Cerebellar cortex (tissue), 1 donor: ENCODE measurements at regions not wholly inside any gene's neighbourhood (a gene's known extent, or its start where the extent isn't known, plus 50 kb on each side); places are given as distances from the start of the nearest gene placed in this dataset.
A peak's percentile ranks its signal among the peaks of the same experiment; 100 is the strongest.

ENCODE experiments used
- DNase-seq: peaks from one replicate; pipeline ENCODE4 v3.0.0-alpha.2; 2015; ENCODE audit warnings: low spot score

DNA sequence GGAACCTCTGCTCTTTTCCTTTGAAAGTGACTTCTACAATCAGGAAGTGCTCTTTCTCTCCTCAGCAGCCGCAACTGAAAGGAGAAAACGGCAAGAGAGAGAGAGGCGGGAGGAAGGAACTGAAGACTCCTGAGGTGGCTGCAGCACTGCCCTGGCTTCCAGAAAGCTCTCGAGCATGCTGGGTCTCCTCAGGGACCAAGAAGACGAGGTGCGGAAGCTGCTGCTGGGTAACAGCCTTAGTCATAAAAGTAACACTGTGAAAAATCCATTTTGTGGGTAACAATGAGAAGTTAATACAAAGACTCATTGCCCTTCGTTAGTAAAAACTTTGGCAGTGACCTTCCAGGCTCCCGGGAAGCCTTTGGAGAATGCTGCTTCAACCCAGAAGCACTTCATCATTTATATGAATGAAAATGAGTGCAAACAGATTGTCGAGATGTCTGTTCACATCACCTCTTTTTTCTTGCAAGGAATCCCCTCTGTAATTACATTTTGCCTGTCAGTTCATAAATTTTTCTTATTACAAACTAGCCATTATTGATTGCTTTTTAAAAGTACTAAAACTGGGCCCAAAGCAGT lies 473.4 kb downstream of the SOX6 start:
- DNase-seq = no peak

DNA sequence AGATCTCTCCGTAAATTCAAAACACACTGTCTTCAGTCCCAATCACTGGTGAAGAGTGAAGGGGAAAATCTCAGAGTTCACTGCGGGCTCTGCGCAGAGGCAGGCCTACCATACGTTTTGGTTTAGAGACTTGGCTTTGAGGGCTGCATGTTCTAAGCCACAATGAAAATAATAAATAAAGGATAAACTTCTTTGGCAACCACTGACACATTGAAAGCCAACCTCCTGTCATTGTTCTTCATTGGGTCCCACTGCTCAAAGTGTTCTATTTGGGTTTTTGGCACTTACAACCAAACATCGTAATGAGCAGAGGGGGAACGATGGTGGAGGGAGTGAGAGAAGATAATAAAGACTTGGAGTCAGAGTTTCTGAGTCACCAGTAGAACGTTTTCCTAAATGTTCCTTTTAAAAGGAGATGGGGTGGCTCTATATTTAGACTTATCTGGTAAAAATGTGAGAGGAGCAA lies 472.9 kb downstream of the SOX6 start:
- no peak for DNase-seq

DNA sequence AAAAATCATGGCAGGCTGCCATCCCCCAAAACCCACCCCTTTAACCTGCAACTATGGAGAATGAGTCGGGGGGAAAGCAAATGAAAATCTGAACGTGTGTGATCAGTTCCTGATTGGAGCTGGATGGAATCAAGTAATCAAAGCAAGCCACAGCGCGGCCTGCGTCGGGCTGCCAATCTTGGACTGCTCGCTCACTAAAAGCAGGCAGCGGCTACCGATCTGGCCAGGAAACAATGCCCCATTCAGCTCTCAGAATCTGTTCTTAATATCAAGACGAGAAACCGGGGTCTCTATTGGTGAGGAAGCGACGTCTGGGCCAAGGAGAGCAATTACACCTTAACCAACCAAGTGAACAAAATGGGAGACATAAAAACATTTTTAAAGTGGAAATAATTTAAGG lies 472.2 kb downstream of the SOX6 start:
- no peak for DNase-seq

DNA sequence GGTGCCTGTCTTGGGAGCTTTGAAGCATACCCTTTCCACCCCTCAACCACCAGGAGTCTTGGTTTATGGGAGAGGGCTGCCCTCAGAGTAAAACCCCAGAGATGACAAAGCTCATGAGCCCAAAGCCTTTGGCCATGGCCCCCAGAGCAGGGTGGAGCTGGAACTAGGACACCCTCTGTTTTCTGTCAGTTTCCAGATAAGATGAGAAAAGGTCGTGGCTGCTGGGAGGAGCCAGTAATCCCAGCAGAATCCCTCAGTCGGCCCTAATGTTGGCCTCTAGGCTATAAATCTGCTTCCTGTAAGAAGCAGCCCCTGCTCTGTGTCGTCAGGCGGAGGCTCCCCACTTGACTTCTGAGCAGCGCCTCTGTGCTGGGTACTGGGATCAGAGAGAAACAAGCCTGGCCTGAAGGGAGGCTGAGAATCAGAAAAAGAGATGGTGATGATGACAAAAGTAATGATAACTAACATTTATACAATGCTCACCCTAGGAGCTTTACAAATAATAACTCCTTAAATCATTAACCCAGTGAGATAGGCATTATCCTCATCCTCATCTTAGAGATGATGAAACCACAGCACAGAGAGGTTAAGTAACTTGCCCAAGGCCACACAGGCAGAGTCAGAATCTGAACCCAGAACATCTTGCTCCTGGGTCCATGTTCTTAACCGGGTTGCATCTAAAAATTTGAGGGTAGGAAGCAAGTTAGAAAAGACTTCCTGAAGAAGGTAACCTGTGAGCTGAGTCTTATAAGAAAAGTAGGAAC lies 471.4 kb downstream of the SOX6 start:
- DNase-seq = no peak

DNA sequence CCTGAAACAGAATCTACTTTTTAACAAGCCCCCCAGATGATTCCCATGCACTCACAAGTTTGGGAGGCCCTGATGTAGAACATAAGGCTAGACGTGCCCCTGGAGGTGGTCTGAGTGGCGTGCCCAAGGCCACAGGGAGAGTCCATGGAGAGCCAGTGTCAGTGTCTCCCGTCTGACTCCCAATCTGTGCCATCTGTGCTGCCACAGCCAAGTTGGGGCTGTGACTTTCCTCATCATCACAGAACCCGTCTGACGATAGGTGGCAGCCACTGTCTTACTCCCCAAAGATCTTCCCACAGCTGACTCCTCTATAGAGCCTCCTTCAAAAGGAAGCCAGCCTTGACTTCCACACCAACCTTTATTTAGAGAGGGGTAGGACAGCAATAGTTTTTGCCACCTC lies 470.5 kb downstream of the SOX6 start:
- peak; percentile 1 for DNase-seq

DNA sequence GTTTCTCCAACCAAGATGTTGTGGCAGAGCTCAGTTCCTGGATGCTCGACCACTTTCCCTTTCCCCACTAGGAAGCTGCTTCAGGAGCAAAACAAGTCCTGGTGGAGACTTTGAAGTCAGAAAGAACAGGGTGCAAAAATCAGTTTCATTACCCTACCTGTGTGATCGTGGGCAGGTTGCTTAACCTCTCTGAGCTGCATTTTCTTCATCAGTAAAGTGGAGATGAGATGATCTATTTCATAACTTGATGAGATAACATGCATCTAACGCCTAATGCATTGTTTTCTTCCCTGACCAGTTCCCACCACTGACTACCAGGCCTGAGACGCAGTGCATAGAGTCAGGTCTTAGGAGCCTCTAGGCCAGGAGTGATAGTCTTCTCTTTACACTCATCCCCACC lies 470.0 kb downstream of the SOX6 start:
- DNase-seq = no peak

DNA sequence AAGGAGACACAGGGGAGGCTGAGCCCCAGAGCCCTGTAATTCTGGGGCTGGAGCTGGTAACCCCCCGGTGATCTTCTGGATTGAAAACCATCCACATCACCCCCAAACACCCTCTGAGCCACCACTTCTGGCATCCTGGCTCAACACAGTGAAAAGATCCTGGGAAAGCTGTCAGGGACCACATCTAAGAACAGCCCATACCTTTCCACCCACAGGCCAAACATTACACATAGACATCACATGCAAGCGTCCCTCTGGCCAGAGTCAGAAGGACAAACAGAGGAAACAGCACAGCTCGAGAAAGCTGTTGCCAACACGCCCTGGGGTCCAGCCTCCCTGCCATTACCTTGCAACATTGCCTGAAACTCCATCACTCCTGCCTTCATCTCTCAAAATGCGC lies 469.5 kb downstream of the SOX6 start:
- no peak for DNase-seq

DNA sequence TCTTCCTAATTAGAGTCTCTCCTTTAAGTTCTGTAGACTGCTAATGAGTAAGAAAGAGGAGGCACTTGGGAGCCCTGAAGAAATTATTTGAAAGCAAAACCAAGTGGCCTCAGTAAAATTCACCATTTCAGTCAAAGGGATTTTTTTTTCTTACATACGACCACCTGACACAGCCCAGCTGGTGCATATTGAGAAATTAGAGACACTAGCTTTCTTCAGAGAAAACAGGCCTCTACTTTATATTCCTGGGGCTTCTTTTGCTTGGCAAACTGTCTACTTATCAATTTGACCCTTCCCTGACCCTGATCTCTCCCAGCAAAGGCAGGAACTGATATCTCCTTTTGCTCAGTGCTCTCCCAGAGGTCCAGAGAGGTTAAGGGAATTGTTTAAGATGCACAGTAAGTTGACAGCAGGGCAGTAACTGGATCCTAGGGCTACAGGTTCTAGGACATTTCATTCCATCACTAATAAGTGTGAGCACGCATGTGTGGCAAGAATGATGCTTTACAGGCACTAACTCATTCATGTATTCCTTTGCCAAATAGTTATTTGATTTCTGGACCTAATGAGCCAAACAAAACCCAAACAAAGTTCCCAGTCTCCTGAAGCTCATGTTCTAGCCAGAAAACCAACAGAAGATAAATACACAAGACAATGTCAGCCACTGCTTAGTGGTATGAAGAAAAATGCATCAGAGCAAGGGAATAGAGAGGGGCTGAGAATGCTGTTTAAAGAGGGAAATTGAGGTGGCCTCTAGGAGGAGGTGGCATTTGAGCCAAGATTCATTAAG lies 467.6 kb downstream of the SOX6 start:
- no peak for DNase-seq

DNA sequence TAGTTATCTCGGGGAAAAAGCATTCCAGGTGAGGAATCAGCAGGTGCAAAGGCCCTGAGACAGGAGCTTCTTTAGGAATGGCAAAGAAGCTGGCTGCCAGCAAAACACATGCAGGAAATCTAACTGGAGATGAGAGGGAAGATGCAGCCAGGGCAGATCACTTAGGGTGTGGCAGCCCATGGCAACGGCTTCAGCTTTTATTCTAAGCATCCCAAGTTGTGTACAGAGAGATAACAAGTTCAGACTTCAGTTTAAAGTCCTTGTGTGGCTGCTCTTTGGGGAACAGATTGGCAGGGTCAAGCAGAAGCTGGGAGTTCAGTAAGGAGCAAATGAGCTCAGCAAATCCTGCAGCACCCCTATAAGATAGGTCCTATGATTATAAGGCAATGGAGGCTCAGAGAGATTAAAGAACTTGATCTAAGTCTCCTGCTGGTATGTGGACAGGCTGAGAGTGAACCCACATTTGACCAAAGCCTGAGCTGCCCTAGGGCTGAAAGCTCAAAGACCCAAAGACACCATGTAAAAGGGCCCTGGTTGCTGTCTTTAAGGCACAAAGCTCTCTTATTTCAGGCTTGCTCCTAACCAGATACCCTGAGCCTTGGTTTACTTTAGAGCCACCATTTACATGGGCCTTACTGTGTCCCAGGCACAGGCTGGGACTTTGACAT lies 466.8 kb downstream of the SOX6 start:
- DNase-seq = no peak

DNA sequence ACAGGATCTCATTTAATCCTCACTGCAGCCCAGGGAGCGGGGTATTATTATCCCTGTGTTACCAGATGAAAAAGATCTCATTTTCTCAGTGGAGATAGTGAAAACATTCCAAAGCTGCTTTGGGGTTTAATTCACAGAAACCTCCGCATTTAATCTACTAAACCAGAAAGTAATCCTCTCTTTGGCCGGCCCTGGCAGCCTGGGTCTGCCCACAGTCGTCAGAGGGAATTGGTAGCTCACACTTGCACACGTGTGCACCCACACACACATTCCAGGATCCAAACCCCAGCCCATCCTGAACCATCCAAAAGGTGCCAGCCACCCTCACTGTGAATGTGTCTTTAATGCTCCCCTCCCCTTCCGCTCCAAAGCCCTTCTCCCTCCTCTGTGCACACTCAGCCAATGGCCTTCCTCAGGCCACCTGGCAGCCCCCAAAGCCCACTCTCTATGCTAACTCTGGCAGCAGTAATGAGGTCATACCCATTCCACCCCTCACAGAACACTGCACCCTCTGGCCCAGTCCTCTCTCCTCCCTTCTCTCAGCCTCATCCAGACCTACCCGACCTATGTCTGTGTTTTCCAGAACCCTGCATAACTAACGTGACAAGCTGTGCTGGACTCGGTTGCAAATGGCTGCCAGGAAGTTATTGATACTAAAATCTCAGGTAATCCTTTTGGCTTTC lies 466.2 kb downstream of the SOX6 start:
- DNase-seq = no peak

DNA sequence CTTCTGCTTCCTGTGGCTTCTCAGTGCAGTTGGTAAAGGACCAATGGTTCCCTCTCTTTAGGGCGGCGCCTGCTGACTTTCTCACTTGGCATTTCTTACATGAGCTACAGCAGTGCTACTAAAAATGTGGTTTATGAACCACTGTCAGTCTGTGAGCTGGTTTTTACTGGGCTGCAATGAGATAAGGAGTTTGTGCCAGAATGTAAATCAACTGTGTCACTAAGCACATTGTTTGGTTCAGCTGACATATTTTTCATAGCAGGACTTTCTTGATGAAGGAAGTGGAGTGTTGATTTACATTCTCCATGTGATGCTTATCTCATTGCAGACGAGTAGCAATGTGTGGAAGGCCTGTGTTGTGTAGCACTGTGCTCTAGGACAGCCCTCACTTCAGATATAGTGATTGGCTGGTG lies 463.3 kb downstream of the SOX6 start:
- DNase-seq = no peak

DNA sequence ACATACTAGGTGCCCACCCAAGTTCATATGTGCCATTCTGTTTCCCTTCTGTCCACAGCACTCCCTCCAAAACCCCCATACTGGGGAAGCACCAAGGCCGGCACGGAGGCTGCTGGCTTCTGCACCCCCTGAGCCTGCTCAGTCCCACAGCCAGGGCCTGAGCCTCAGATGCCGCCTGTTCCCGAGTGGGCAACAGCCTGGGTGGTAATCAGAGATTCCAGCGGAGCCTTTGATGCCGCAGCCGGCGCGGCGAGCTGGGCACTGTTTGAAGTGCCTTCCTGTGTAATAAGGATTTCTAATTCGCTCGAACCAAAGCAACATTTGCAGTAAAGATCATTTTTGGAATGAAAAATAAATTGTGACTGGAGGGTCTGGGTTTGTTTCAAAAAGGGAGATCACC lies 460.3 kb downstream of the SOX6 start:
- no peak for DNase-seq

DNA sequence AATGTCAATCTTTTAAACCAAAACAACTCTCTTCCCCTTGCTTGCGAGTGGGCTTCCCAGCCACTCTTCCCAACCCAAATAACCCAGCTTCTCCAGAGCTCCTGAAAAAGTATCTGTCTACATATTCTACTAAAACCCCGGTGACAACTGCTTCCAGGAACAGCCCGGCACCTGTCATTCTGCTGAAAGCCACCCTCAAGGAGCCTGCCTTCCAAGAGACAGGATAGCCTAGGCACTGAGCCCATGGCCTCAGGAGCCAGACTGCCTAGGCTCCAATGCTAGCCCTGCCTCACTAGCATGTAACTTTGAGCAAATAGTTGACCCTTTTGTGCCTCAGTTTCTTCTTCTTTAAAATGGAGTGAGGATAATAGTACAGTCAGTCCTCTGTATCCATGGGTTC lies 459.8 kb downstream of the SOX6 start:
- DNase-seq = no peak

DNA sequence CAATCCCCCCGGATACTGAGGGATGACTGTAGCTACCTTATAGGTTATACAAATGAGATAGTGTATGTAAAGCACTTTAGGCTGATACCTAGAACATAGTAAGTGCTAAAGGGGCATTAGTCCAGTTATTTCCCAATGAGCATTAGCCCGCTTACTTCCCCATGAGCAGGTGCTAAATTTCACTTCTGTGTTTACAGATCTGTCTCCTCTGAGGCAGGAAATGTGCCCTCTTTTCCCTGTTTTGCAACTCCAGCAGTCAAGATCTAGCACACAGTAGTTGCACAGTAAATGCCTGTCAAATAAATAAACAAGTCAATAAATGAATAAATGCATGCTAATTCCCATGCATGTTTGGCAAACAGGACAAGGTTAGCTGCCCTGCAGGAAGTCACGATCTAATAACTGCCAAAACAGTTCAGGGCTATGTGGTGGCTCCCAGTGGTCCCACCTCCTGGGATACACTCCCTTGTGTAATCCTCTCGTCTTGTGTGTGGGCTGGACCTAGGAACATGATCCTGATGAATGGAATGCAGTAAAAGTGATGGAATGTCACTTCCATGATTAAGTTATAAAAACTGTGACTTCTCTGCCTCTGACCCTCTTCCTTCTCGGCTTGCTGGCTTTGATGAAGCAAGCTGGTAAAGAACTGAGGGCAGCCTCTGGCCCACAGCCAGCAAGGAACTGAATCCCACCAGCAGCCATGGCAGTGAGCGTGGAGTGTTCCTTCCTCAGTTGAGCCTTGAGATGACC lies 459.0 kb downstream of the SOX6 start:
- DNase-seq = no peak

DNA sequence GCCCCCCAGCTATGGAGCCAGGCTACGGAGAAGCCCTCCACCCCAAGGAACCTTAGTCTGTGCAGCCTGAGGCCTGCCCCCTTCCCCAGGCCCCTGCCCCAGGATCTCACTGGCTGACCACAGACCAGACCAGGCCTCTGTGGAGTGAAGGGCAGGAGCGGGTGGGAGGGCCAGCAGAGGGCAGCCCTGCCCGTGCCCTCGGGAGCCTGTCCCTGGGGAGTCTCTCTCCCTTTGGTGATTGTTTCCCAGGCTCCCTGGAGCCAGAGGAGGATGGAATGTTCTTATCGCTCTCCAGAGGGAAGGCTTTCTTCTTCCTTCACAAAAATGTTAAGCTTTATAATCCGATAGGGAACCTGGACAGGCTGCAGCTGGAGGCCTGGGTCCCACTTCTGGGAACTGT lies 455.3 kb downstream of the SOX6 start:
- DNase-seq = no peak

DNA sequence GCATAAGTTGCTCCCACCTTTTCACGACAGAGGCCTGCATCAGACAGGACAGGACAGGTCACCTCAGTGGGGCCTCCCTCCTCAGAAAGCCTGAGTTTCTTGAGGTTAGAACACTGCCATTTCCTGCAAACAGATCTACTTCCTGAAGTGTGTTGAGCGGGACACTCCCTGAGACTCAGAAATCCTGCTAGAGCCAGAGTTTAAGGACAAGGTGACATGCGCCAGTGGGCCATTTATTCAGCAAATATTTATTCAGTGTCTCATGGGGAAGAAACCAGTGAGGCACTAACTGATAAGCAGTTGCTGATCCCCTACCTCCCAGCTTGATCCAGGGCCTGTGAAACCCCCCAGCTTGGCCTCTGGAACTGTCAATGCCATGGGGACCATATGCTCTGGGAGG lies 454.6 kb downstream of the SOX6 start:
- no peak for DNase-seq

DNA sequence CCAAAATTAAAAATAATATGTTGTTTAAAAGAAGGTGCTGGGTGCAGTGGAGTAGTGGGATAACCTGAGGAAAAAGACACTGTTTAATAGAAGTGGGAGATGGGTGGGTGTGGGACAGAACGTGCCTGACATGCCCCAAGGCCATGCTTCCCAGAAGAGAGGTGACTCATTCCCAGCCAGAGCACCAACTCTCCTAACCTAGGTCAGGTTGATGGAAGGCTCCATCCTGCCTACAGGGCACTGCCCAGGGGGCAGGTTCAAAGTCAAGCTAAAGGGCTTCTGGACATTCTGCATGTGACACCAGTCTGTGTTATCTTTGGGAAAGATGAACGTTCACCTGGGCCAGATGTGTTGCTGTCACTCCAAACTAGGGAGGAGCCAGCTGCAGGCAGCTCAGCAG lies 453.1 kb downstream of the SOX6 start:
- DNase-seq = no peak

DNA sequence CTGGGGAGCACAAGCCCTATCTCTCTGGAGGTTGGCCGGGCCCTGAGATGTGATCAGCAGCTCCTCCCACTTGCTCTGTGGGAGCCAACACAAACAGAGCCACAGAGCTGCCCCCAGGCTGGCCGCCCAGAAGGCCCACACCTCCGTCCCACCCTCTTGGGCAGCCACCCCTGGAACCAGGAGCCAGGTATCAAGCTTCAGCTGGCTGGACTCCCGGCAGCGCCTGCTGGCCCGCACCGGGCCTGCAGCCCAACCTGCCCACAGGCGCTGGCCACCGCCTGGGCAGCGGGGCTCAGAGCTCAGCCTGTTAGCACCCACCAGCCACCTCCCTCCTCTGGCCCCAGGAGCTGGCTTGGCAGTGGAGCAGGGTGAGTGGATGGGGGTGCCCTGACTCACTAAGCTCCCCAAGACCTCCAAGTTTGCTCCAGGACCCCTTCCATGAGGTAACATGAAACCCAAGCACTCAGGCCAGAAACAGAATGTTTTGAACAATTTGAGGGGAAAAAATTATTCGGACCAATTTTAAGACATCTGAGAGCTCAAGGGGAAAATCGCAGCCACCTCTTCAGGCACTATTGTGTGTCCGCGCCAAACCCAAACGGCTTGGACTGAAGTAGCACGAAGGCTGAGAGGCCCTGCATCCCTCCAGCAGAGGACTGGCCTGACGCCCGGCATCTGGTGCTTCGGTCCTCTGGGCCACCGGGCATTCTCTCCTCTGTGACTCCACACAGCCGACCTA lies 450.8 kb downstream of the SOX6 start:
- DNase-seq = peak; percentile 1

DNA sequence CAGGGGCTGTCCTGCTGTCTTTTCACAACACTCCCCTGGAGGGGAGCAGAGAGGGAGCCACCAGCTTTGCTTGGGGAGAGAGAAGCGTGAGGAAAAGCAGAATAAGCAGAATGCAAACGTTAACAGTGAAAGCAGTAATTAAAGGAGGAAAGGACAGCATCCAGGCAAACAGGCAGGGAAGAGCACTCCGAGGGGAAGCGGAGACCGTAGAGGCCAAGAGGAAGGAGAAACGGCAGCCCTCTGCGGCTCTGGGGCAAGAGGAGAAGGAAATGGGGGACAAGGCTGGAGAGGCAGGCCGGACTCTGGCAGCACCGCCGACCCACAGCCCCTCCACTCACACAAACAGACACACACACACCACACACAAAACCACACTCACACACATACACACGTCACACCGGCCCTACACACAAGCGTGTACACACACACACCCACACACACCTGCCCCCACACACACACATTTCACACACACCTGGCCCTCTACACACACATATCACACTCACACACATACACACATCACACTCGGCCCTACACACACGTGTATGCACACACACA lies 449.8 kb downstream of the SOX6 start:
- DNase-seq = no peak

DNA sequence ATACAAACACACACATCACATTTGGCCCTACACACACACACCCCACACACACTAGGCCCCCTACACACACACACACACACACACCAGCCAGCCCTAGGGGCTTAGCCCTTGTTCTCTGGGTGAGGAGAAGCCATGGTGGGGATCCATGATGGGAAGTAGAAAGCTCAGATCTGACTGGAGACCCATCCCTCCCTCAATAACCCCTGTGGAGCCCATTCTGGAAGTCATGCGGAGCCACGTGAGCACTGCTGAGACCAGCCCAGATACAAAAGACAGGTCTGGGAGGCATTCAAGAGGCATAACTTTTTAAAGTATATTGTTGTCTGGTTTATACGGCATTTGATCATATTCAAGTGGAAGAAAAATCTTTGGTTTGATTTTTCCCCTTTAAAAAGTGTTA lies 448.5 kb downstream of the SOX6 start:
- no peak for DNase-seq
